Fibroblast of skin of left biceps (primary cell): ENCODE measurements at regions not wholly inside any gene's neighbourhood (a gene's known extent, or its start where the extent isn't known, plus 50 kb on each side); places are given as distances from the start of the nearest gene placed in this dataset.
"Not testable (repeated sequence)": the region's sequence is repeated elsewhere in the genome, so short reads cannot be mapped to it uniquely, and the experiment has no call there.

Source experiments
- DNase-seq, 2 experiments: peaks; one replicate each; pipeline ENCODE4 v3.0.0-alpha.2; 2013; ENCODE audit warnings: low read depth in 2 of 2

- DNase-seq, result no peak
These were observed 542.1 kb upstream of the ID2 start for GRCh38 chr2:8139668-8140200.

- no peak for DNase-seq
These were observed 540.7 kb upstream of the ID2 start for GRCh38 chr2:8141079-8141707.

DNA sequence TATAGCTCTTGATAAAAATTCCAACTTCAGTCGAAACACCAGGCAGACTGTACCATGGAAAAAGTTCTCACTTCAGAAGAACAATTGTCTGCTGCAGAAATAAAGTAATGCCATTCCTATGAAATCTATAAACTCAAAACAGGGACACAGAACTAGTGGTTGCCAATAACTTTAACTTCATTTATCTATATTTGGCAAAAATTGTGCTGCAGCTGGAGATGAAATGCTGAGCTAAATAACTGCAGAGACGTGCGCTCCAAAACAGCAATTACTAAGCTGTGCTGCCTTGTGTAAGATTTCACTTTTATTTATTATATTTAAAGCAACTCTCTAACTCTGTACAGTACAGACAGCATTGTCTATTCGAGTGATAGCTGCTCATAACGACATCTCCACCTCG, 540.1 kb upstream of the ID2 start:
- DNase-seq, result no peak

DNA sequence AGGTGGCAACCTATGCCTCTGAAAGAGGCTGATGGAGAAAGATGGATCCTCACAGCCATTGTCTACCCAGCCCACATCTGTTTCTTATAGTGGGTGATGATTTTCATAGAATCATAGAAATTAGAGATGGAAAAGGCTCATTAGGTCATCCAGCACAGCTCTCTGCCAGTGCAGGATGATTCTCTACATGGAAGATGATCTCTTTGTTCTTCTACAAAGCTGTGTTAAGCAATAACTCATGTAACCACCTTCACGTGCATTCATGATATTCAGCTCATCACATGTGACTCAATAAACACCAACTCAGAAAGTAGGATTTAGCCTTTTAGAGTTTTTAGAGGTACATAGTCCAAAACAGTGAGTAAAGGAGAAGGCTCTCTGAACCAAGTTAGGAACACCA, 539.4 kb upstream of the ID2 start:
- no peak for DNase-seq

GRCh38 chr2:8144131-8144631, 537.7 kb upstream of the ID2 start:
- no peak for DNase-seq

DNA sequence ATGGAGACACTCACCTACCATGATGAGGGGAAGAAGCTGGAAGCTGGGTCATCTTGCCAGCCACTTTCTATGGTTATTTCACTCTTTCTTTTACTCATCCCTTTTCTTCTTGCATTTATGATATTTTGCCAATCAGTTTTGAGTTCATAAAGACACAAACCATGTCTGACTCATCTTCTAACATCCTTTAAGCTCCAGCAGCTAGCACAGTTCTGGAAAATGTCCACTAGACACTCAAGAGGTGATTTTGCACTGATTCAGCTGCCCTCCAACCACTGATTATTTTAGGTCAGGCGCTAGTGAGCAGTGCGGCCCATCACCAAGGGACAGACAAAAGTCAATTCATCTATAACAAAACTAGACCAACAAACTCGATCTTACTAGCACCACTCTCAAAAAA, 537.1 kb upstream of the ID2 start:
- peak; percentile 67 for DNase-seq

- not testable (repeated sequence) for DNase-seq
These were observed 536.5 kb upstream of the ID2 start for GRCh38 chr2:8145375-8145774.

DNA sequence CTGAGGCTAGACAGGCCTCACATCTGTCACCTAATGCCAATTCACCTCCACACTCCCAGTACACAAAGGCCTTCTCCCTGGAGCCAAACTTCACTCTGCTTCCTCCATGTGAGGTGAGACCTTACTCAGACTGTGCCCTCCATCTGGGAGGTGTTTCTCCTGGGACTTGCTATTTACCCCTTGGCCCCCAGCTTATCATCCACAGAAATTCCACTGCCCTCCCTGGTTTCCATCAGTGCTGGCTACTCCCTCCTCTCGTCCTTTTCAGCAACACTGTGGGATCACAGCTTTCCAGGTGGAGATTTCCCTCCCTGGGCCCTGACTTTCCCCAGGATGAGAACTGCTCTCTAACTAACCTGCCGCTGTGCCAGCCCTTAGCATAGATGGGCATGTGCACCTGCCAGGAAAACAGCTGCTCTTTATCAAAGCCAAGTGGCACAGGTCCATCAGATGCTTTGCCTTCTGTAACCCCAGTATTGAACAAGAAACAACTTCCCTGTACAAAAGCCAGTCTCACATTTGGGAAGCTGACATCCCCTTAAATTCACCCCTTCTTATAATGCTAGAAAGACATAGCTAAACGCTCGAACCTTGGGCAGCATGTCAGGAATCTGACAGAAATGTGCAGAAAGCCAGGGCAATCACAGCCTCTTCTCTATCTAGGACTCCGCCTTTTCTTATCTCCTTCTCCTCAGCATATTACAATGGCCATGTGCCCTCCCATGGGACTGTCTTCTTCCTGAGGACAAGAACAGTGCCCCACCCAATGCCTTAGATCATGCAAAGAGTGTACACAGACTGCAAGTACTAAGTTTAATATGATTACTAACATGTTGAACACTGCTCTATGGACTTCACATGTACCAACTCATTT, 535.5 kb upstream of the ID2 start:
- no peak for DNase-seq

GRCh38 chr2:8148260-8149006, 533.4 kb upstream of the ID2 start:
- DNase-seq, result peak in 1 of 2 experiments; percentile 58

- no peak for DNase-seq
These were observed 532.9 kb upstream of the ID2 start for GRCh38 chr2:8149007-8149405.

- peak; percentile 65 for DNase-seq
These were observed 531.8 kb upstream of the ID2 start for GRCh38 chr2:8149985-8150539.

- no peak for DNase-seq
These were observed 530.0 kb upstream of the ID2 start for GRCh38 chr2:8151888-8152287.

GRCh38 chr2:8152392-8153257, 529.2 kb upstream of the ID2 start:
- no peak for DNase-seq

- no peak for DNase-seq
These were observed 528.6 kb upstream of the ID2 start for GRCh38 chr2:8153258-8153718.

GRCh38 chr2:8154270-8154669, 527.6 kb upstream of the ID2 start:
- no peak for DNase-seq

GRCh38 chr2:8154936-8155335, 526.9 kb upstream of the ID2 start:
- no peak for DNase-seq

DNA sequence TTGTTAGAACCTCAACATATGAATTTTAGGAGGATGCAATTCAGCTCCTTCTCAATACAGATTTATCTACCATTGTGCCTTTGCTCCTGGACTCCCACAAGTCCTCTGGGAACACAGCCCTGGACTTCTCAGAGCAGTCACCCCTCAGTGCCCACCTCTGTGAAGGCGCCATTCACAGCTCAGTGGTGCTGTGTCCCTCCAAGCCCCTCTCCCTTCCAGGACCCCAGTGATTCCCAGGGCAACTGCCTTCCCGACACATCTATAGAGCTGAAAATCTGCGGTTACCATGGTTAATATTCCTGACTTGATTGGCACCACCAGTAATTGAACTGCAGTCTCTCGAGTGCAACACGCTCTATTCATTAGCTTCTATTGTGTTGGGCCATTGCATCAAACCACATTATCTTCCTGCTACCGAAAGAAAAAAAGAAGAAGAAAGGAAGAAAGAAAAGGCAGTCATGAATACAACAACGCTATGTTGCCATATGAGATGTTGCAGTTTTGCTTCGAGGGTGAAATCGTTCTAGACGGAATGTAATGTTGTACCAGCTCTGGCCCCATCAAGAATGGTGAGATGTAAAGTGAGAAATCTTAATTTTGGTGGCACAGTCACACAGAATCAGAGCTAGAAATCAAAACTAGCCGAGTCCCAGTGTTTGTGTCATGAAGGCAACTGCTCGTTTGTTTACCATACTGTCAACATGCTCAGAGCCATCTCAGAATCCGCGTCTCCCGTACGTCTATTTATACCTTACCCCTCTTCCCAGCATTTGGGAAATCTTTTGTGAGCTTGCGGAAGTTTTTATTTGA, 524.0 kb upstream of the ID2 start:
- DNase-seq, result no peak

DNA sequence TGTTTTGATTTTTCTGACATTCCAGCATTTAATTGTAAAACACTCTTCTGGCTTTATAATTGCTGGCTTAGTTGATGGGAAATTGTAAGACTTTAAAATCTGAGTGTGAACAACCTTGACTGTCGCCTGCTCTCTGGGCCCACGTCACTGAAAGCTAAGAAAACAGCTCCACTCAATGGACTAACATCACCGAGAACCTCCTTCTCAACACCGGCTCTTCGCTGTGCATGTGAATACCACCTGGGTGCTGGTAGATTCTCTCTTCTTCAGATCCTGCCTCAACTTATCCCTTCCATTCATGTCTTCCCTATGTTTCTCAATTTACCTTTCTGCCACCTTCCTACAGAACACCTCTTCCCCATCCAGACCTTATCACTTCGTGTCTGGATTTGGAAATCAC, 523.1 kb upstream of the ID2 start:
- no peak for DNase-seq

GRCh38 chr2:8159211-8159965, 522.5 kb upstream of the ID2 start:
- DNase-seq, result no peak
